ENCODE measurements at regions not wholly inside any gene's neighbourhood (a gene's known extent, or its start where the extent isn't known, plus 50 kb on each side); places are given as distances from the start of the nearest gene placed in this dataset.

- Histone ChIP-seq H3K36me3 (no peaks in the 10 kb centered on the region), H3K27me3 (no peaks in the 10 kb centered on the region), H3K27ac (no peak overlapping the region), H3K4me3 (no peak overlapping the region), H3K4me1 (no peaks in the 10 kb centered on the region), H3K9me3 (no peaks in the 10 kb centered on the region)
- TF ChIP-seq POLR2A (IDR thresholded peaks at IDR 0.05), result no peak
- no peak for DNase-seq
Observed at GRCh38 chr1:115218699-115219098, 119.3 kb downstream of the NGF start.

- H3K4me3 ChIP-seq, result no peak overlapping the region
- H3K27me3 ChIP-seq, result no peaks in the 10 kb centered on the region
- no peak for DNase-seq
- no peak overlapping the region for H3K27ac ChIP-seq
- H3K4me1 ChIP-seq, result no peaks in the 10 kb centered on the region
- no peak for TF ChIP-seq CTCF (IDR thresholded peaks at IDR 0.05)
- TF ChIP-seq POLR2A (IDR thresholded peaks at IDR 0.05), result no peak
- no peaks in the 10 kb centered on the region for H3K36me3 ChIP-seq
- H3K9me3 ChIP-seq, result no peaks in the 10 kb centered on the region
Observed at GRCh38 chr1:115218034-115218405, 120.0 kb downstream of the NGF start.

GRCh38 chr1:115217150-115218033 lies 120.7 kb downstream of the NGF start:
- TF ChIP-seq POLR2A (IDR thresholded peaks at IDR 0.05), result no peak
- no peak for TF ChIP-seq CTCF (IDR thresholded peaks at IDR 0.05)
- no peaks in the 10 kb centered on the region for H3K9me3 ChIP-seq

GRCh38 chr1:115215703-115216521 lies 122.1 kb downstream of the NGF start:
- Histone ChIP-seq H3K9me3 (no peaks in the 10 kb centered on the region), H3K4me3 (no peak overlapping the region), H3K27ac (no peak overlapping the region), H3K27me3 (no peaks in the 10 kb centered on the region), H3K4me1 (no peaks in the 10 kb centered on the region), H3K36me3 (no peaks in the 10 kb centered on the region)
- no peak for TF ChIP-seq CTCF (IDR thresholded peaks at IDR 0.05)
- no peak for TF ChIP-seq POLR2A (IDR thresholded peaks at IDR 0.05)
- DNase-seq, result no peak

More at GRCh38 chr1:115217150-115218033, 120.7 kb downstream of the NGF start:
- Histone ChIP-seq H3K36me3 (no peaks in the 10 kb centered on the region), H3K4me1 (no peaks in the 10 kb centered on the region), H3K27me3 (no peaks in the 10 kb centered on the region), H3K4me3 (no peak overlapping the region), H3K27ac (no peak overlapping the region)
- no peak for DNase-seq

- TF ChIP-seq POLR2A (IDR thresholded peaks at IDR 0.05) (no peak), CTCF (IDR thresholded peaks at IDR 0.05) (no peak)
- no peak overlapping the region for H3K4me3 ChIP-seq
- no peaks in the 10 kb centered on the region for H3K9me3 ChIP-seq
- no peak for DNase-seq
- H3K36me3 ChIP-seq, result no peaks in the 10 kb centered on the region
- no peaks in the 10 kb centered on the region for H3K4me1 ChIP-seq
- no peak overlapping the region for H3K27ac ChIP-seq
- H3K27me3 ChIP-seq, result no peaks in the 10 kb centered on the region
Observed at GRCh38 chr1:115215110-115215509, 122.9 kb downstream of the NGF start.

GRCh38 chr1:115214098-115214497 lies 124.0 kb downstream of the NGF start:
- Histone ChIP-seq H3K27ac (no peak overlapping the region), H3K4me1 (no peaks in the 10 kb centered on the region), H3K9me3 (no peaks in the 10 kb centered on the region), H3K27me3 (no peaks in the 10 kb centered on the region), H3K36me3 (no peaks in the 10 kb centered on the region), H3K4me3 (no peak overlapping the region)
- no peak for DNase-seq
- TF ChIP-seq POLR2A (IDR thresholded peaks at IDR 0.05), result no peak
- TF ChIP-seq CTCF (IDR thresholded peaks at IDR 0.05), result no peak

Data from Peyer's patch (tissue), 4 donors.